ENCODE measurements at regions not wholly inside any gene's neighbourhood (a gene's known extent, or its start where the extent isn't known, plus 50 kb on each side); places are given as distances from the start of the nearest gene placed in this dataset.

DNA sequence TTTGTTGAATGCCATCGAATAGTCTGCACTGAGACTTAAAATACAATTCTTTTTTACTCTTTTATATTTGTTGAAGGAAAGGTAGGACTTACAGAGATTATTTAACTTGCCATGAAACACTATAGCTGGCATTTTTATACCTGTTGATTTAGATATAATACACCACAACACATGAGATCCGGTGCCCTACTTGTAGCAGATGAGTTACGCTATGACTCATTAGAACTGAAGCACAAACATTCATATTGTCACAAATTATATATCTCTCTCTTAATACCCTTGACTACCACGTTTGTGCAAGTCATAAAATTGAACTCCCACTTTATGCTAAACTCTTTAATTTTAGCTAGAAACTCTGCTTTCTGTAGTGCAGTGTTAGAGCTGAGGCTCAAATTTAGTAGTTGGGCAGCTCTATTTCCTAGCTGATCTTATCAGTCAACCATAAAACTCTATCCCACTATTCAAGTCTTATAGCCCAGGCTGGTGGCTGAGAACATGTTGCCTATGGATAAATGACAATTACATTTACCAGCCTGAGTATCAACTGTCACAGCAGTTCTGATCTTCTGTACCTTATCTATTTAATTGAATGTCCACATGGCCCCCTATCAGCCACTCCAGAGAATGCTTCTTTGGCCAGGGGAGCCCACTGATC lies 137.4 kb upstream of the SEMA3D start:
- no peak overlapping the region for H2BK15ac ChIP-seq (ENCODE audit: low read length)
- no peak overlapping the region for H2AK5ac ChIP-seq (ENCODE audit: low read depth, low read length)
- H3K9ac ChIP-seq (replicated peaks in 1 of 4; ENCODE audit: extremely low read depth in 1 of 4, low read depth in 3 of 4, low read length in 3 of 4), result no peak overlapping the region
- H3K4me2 ChIP-seq (ENCODE audit: insufficient read depth in 1 of 2, low read depth in 2 of 2, low read length in 2 of 2), result no peak overlapping the region
- no peak overlapping the region for H2BK120ac ChIP-seq (replicated peaks; ENCODE audit: low read depth, low read length)
- H3K79me2 ChIP-seq (ENCODE audit: control insufficient read depth in 1 of 2, insufficient read depth in 2 of 2, low read length in 2 of 2), result no peaks in the 10 kb centered on the region
- H3K4me3 ChIP-seq (ENCODE audit: extremely low read depth in 1 of 4, insufficient read depth in 2 of 4, low read depth in 3 of 4, low read length in 4 of 4), result no peak overlapping the region
- ChIA-PET POLR2A (ENCODE audit: partially characterized antibody) (no interaction called here), CTCF (ENCODE audit: partially characterized antibody) (interaction anchor here (0.7 to 1.2 kb wide), 4 partner anchors 12 to 88 kb away, joined by 3 to 4 read pairs (median 3); no protein-coding TSS in a partner anchor)
- no peak for DNase-seq (ENCODE audit: low read depth in 1 of 2, low spot score in 2 of 2)
- no peak overlapping the region for H3K56ac ChIP-seq (replicated peaks; ENCODE audit: insufficient read length, low read depth, low read length)
- H3K23ac ChIP-seq (ENCODE audit: insufficient read length), result no peak overlapping the region
- H3K27ac ChIP-seq (ENCODE audit: low read depth, low read length), result no peak overlapping the region
- no peak overlapping the region for H4K91ac ChIP-seq (replicated peaks; ENCODE audit: insufficient read length, low read length)
- FAIRE-seq, result no peak
- no peak overlapping the region for H3K14ac ChIP-seq (ENCODE audit: insufficient read length)
- H4K5ac ChIP-seq (ENCODE audit: insufficient read length, low read depth, low read length), result no peak overlapping the region
- no peaks in the 10 kb centered on the region for H3K27me3 ChIP-seq (replicated peaks in 1 of 4; ENCODE audit: control insufficient read depth in 3 of 4, extremely low read depth in 1 of 4, insufficient read depth in 3 of 4, low read length in 3 of 4)
- H2BK12ac ChIP-seq (ENCODE audit: low read depth, low read length), result no peak overlapping the region
- no peaks in the 10 kb centered on the region for H4K20me1 ChIP-seq (replicated peaks in 1 of 2; ENCODE audit: control insufficient read depth in 1 of 2, insufficient read depth in 2 of 2, low read length in 2 of 2)
- no peak overlapping the region for H2BK5ac ChIP-seq (ENCODE audit: low read depth, low read length)
- no peak overlapping the region for H3K4ac ChIP-seq (replicated peaks; ENCODE audit: insufficient read length, low read depth, low read length)
- no peak overlapping the region for H3K18ac ChIP-seq (ENCODE audit: extremely low read depth, low read length)
- H3K4me1 ChIP-seq (replicated peaks in 1 of 4; ENCODE audit: control insufficient read depth in 3 of 4, insufficient read depth in 4 of 4, low read length in 3 of 4), result no peaks in the 10 kb centered on the region
- H3K9me3 ChIP-seq (ENCODE audit: insufficient read depth in 2 of 2, low read depth in 1 of 2, low read length in 1 of 2), result no peaks in the 10 kb centered on the region
- no peaks in the 10 kb centered on the region for H3K36me3 ChIP-seq (ENCODE audit: control insufficient read depth in 2 of 4, insufficient read depth in 4 of 4, low read length in 3 of 4)
- H3K23me2 ChIP-seq (ENCODE audit: low read depth, low read length), result no peaks in the 10 kb centered on the region
- no peak overlapping the region; the same call in 1 of the 2 replicates for H2AFZ ChIP-seq (ENCODE audit: low read length)
- WGBS, 2 experiments (ENCODE audit: extremely low coverage in 1 of 2, insufficient coverage in 1 of 2, insufficient read length in 1 of 2, insufficient replicate concordance in 2 of 2, low coverage in 1 of 2, low lambda C conversion rate in 2 of 2, missing lambda C conversion rate in 1 of 2), result 90% methylated on average over 4 of the region's 4 CpGs; no CpG with 5 or more reads in 1 of the 2 experiments
- no peak overlapping the region for H4K8ac ChIP-seq (ENCODE audit: extremely low read depth, insufficient read depth, low read length)
- H2BK20ac ChIP-seq (ENCODE audit: low read length), result no peak overlapping the region
- no peaks in the 10 kb centered on the region for H3K79me1 ChIP-seq (ENCODE audit: low read depth, low read length)
- TF ChIP-seq TEAD4 (IDR thresholded peaks at IDR 0.05; ENCODE audit: low read depth, low read length) (no peak), RAD21 (IDR thresholded peaks at IDR 0.05 in 1 of 2, conservative IDR thresholded peaks at IDR 0.05 in 1 of 2; ENCODE audit: low read depth in 2 of 2, low read length in 2 of 2) (0 out of 4 replicates have a peak, but pooled peaks of 1 of the 2 experiments have one; percentile 4)

All from H1 (cell line).